HEK293 (cell line): ENCODE measurements at regions not wholly inside any gene's neighbourhood (a gene's known extent, or its start where the extent isn't known, plus 50 kb on each side); places are given as distances from the start of the nearest gene placed in this dataset.

Experiments used
- CTCF ChIP-seq: fragments of 450-650 bp; formaldehyde crosslinking; IDR thresholded peaks from 2 replicates; pipeline ENCODE4 v1.5.1; 2016; ENCODE audit warnings: missing biosample characterization, missing genetic modification characterization
- PRDM10 ChIP-seq: fragments of 450-650 bp; formaldehyde crosslinking; IDR thresholded peaks from 2 replicates; pipeline ENCODE4 v1.5.1; 2016; ENCODE audit warnings: missing biosample characterization, missing genetic modification characterization
- ZNF513 ChIP-seq: fragments of 450-650 bp; IDR thresholded peaks from 2 replicates; pipeline ENCODE4 v1.5.1; 2018; ENCODE audit warnings: missing biosample characterization, missing genetic modification characterization
- ZNF677 ChIP-seq: fragments of 450-650 bp; IDR thresholded peaks from 2 replicates; pipeline ENCODE4 v1.5.0; 2018; ENCODE audit warnings: missing biosample characterization, mild to moderate bottlenecking, missing genetic modification characterization, moderate library complexity
- ZNF843 ChIP-seq: fragments of 450-650 bp; formaldehyde crosslinking; IDR thresholded peaks from 2 replicates; pipeline ENCODE4 v1.5.1; 2016; ENCODE audit warnings: missing biosample characterization, missing genetic modification characterization

- TF ChIP-seq ZNF677 (tag by site-specific recombination) (no peak), CTCF (tag by site-specific recombination) (no peak), ZNF513 (no peak), PRDM10 (tag by site-specific recombination) (no peak), ZNF843 (tag by site-specific recombination) (no peak)
These were observed 331.2 kb downstream of the THBS2 start for GRCh38 chr6:168922436-168922835.
